LNCAP (cell line): ENCODE measurements at regions not wholly inside any gene's neighbourhood (a gene's known extent, or its start where the extent isn't known, plus 50 kb on each side); places are given as distances from the start of the nearest gene placed in this dataset.

ENCODE experiments used
- CTCF ChIP-seq: fragments of 450-650 bp; IDR thresholded peaks from 2 replicates; pipeline ENCODE4 v1.5.1; 2017; ENCODE audit warnings: mild to moderate bottlenecking

GRCh38 chr6:50443144-50443543 is 270.2 kb upstream of the TFAP2D start:
- TF ChIP-seq CTCF = no peak

- TF ChIP-seq CTCF = no peak
Observed at GRCh38 chr6:50449128-50449527, 264.2 kb upstream of the TFAP2D start.

DNA sequence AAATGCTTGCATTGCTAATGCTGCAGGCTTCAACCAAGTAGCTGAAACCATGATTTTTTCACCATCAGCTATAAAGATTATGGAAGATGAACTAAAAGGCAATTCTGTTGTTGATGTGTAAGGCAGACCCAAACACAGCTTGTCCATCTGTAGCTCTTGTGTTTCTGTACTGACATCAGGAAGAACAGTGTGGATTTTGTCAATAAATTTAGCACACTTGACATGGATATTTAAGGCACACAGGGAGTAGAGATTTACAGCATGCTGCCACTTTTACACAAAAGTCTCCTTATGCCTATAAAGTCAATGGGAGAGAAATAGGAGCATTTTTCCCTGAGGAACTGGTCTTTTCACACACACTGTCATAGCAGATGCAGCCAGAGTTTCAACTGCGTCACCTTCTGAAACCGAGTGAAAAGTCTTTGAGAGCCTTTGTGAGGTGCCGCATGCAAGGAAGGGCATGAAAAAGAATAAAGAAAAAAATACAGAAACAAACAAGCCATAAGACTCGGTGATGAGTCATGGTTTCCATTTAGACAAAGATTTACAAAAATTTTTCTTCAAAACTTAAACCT is 261.4 kb upstream of the TFAP2D start:
- TF ChIP-seq CTCF = no peak

GRCh38 chr6:50455029-50455428 is 258.3 kb upstream of the TFAP2D start:
- no peak for TF ChIP-seq CTCF

DNA sequence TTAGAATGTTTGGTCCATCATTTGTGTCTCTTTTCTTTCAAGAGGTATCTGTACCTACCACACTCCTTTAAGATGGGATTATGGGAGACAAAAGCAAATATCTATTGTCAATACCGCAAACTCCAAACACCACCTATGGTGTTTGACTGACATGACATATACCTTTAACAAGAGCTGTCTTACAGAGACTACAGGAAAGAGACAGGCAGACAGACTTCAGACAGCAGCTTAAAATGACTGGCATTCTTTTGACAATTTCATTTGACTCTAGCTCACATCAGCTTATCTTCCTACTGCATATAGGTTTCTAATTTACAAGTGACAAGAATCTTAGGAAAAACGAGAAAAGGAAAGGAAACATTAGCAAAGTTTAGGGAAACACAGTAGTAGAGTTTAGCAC is 256.0 kb upstream of the TFAP2D start:
- no peak for TF ChIP-seq CTCF

GRCh38 chr6:50461696-50462095 is 251.6 kb upstream of the TFAP2D start:
- TF ChIP-seq CTCF = no peak

DNA sequence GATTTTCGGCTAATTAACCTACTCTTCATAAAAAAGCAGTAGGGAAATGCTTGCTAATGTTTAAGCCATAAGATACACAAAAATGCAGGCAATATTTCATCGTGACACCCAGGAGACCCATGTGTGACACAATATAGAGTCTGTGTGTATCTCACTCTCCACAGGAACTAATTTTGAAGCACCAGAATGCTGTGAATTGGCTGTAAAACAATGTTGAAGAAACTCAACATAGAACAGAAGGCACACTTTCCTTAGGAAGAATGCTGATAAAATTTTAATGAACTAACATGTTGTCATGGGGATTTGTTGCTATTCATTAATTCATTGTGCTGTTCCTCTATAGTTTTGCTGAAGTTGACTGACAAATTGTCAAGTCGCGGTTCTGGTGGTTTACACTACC is 249.4 kb upstream of the TFAP2D start:
- no peak for TF ChIP-seq CTCF

- TF ChIP-seq CTCF = no peak
Observed at GRCh38 chr6:50467931-50468330, 245.4 kb upstream of the TFAP2D start.
